ENCODE measurements at regions not wholly inside any gene's neighbourhood (a gene's known extent, or its start where the extent isn't known, plus 50 kb on each side); places are given as distances from the start of the nearest gene placed in this dataset.

- DNase-seq (ENCODE audit: low read depth) = no peak
Measured at GRCh38 chr3:20905210-20905805, 719.3 kb upstream of the SGO1 start.

GRCh38 chr3:20904671-20905070 lies 718.7 kb upstream of the SGO1 start:
- no peak for DNase-seq (ENCODE audit: low read depth)

- no peak for DNase-seq (ENCODE audit: low read depth)
Measured at GRCh38 chr3:20898962-20899361, 713.0 kb upstream of the SGO1 start.

- DNase-seq (ENCODE audit: low read depth) = no peak
Measured at GRCh38 chr3:20890111-20890519, 704.1 kb upstream of the SGO1 start.

GRCh38 chr3:20878691-20879090 lies 692.7 kb upstream of the SGO1 start:
- no peak for DNase-seq (ENCODE audit: low read depth)

GRCh38 chr3:20873235-20873634 lies 687.2 kb upstream of the SGO1 start:
- no peak for DNase-seq (ENCODE audit: low read depth)

- DNase-seq (ENCODE audit: low read depth) = no peak
Measured at GRCh38 chr3:20870106-20870899, 684.3 kb upstream of the SGO1 start.

- no peak for DNase-seq (ENCODE audit: low read depth)
Measured at GRCh38 chr3:20865803-20866202, 679.8 kb upstream of the SGO1 start.

- DNase-seq (ENCODE audit: low read depth) = no peak
Measured at GRCh38 chr3:20861454-20861853, 675.4 kb upstream of the SGO1 start.

GRCh38 chr3:20857636-20858035 lies 671.6 kb upstream of the SGO1 start:
- no peak for DNase-seq (ENCODE audit: low read depth)

GRCh38 chr3:20853890-20854289 lies 667.9 kb upstream of the SGO1 start:
- DNase-seq (ENCODE audit: low read depth) = no peak

- DNase-seq (ENCODE audit: low read depth) = no peak
Measured at GRCh38 chr3:20852712-20853111, 666.7 kb upstream of the SGO1 start.

- DNase-seq (ENCODE audit: low read depth) = no peak
Measured at GRCh38 chr3:20849975-20850374, 664.0 kb upstream of the SGO1 start.

GRCh38 chr3:20846832-20847231 lies 660.8 kb upstream of the SGO1 start:
- DNase-seq (ENCODE audit: low read depth) = no peak

GRCh38 chr3:20846066-20846465 lies 660.1 kb upstream of the SGO1 start:
- no peak for DNase-seq (ENCODE audit: low read depth)

GRCh38 chr3:20844851-20845250 lies 658.8 kb upstream of the SGO1 start:
- DNase-seq (ENCODE audit: low read depth) = no peak

GRCh38 chr3:20842594-20843436 lies 656.8 kb upstream of the SGO1 start:
- no peak for DNase-seq (ENCODE audit: low read depth)

GRCh38 chr3:20842002-20842401 lies 656.0 kb upstream of the SGO1 start:
- no peak for DNase-seq (ENCODE audit: low read depth)

- no peak for DNase-seq (ENCODE audit: low read depth)
Measured at GRCh38 chr3:20837676-20838302, 651.8 kb upstream of the SGO1 start.

- no peak for DNase-seq (ENCODE audit: low read depth)
Measured at GRCh38 chr3:20836801-20837200, 650.8 kb upstream of the SGO1 start.

GRCh38 chr3:20832963-20833362 lies 647.0 kb upstream of the SGO1 start:
- DNase-seq (ENCODE audit: low read depth) = no peak

GRCh38 chr3:20822251-20822650 lies 636.2 kb upstream of the SGO1 start:
- DNase-seq (ENCODE audit: low read depth) = no peak

Data from stimulated activated CD8-positive, alpha-beta memory T cell treated with anti-CD3 and anti-CD28 coated beads, Interleukin-15, amount 100 ng/mL, for 24 hours (primary cell).